HEK293T (cell line): ENCODE measurements at regions not wholly inside any gene's neighbourhood (a gene's known extent, or its start where the extent isn't known, plus 50 kb on each side); places are given as distances from the start of the nearest gene placed in this dataset.

Source experiments
- BHLHE40 ChIP-seq: fragments of 450-650 bp; IDR thresholded peaks from 2 replicates; pipeline ENCODE4 v1.6.1; 2016; ENCODE audit warnings: mild to moderate bottlenecking, moderate library complexity, borderline replicate concordance
- CTBP1 ChIP-seq: fragments of 450-650 bp; IDR thresholded peaks from 2 replicates; pipeline ENCODE4 v1.6.1; 2016; ENCODE audit warnings: borderline replicate concordance
- ELF4 ChIP-seq: fragments of 450-650 bp; IDR thresholded peaks from 2 replicates; pipeline ENCODE4 v1.6.1; 2017; ENCODE audit warnings: antibody characterized with exemption
- FOXA1 ChIP-seq: fragments of 450-650 bp; IDR thresholded peaks from 2 replicates; pipeline ENCODE4 v1.6.1; 2016; ENCODE audit warnings: mild to moderate bottlenecking
- FOXK2 ChIP-seq: fragments of 450-650 bp; IDR thresholded peaks from 2 replicates; pipeline ENCODE4 v1.6.1; 2016; ENCODE audit warnings: mild to moderate bottlenecking
- FOXM1 ChIP-seq: fragments of 450-650 bp; IDR thresholded peaks from 2 replicates; pipeline ENCODE4 v1.6.1; 2017; ENCODE audit warnings: mild to moderate bottlenecking, borderline replicate concordance
- L3MBTL2 ChIP-seq: fragments of 450-650 bp; conservative IDR thresholded peaks from 2 replicates; pipeline ENCODE4 v1.6.1; 2016; ENCODE audit warnings: mild to moderate bottlenecking
- NFRKB ChIP-seq: fragments of 450-650 bp; IDR thresholded peaks from 2 replicates; pipeline ENCODE4 v1.6.1; 2016; ENCODE audit warnings: mild to moderate bottlenecking, moderate library complexity
- SP1 ChIP-seq: fragments of 450-650 bp; IDR thresholded peaks from 2 replicates; pipeline ENCODE4 v1.6.1; 2017
- SUZ12 ChIP-seq: fragments of 450-650 bp; IDR thresholded peaks from 2 replicates; pipeline ENCODE4 v1.6.1; 2016; ENCODE audit warnings: mild to moderate bottlenecking
- ZNF384 ChIP-seq: fragments of 450-650 bp; IDR thresholded peaks from 2 replicates; pipeline ENCODE4 v1.6.1; 2016
- TF ChIP-seq, protein P1 (sequence below): fragments of 450-650 bp; IDR thresholded peaks from 2 replicates; pipeline ENCODE4 v1.6.1; 2016

DNA sequence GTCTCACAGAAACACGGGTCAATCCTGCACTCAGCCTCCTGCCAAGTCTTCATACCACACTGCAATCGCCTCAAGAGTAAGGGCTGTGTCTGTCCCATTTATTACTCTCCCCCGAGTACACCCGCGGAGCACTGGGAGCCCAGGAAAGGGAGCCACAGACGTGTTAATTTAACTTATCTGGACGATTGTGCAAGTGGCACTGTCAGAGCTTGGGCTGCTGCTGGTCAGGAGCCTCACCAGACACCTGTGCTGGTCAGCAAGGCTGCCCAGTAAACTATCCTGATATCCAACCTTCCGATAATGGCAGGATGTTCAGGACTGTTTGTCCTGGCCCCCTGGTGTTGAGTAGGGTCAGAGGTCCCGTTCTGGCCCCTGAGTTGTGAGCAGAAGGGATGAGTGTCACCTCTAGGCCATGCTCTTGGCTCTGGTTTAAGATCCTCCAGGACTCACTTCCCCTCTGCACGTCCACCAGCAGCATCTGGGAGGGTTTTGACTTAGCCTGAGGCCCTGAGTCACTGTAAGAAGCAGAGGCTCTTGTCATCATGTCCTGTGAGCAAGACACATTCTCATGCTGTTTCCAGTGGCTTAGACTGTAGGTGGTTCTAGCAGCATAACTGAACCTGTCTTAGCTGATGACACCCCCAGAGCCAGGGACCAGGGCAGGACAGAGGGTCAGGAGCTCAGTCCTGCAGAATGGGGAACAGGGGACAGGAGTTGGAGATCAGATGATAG is 82.5 kb upstream of the ARL4C start:
- no peak for TF ChIP-seq L3MBTL2
- no peak for TF ChIP-seq ELF4
- TF ChIP-seq BHLHE40 = no peak
- no peak for TF ChIP-seq SUZ12
- no peak for TF ChIP-seq ZNF384
- no peak for TF ChIP-seq SP1
- TF ChIP-seq CTBP1 = no peak
- TF ChIP-seq FOXM1 = no peak
- TF ChIP-seq, protein P1, sequence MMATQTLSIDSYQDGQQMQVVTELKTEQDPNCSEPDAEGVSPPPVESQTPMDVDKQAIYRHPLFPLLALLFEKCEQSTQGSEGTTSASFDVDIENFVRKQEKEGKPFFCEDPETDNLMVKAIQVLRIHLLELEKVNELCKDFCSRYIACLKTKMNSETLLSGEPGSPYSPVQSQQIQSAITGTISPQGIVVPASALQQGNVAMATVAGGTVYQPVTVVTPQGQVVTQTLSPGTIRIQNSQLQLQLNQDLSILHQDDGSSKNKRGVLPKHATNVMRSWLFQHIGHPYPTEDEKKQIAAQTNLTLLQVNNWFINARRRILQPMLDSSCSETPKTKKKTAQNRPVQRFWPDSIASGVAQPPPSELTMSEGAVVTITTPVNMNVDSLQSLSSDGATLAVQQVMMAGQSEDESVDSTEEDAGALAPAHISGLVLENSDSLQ = no peak
- TF ChIP-seq NFRKB = no peak
- TF ChIP-seq FOXK2 = no peak
- TF ChIP-seq FOXA1 = no peak
